ENCODE measurements at regions not wholly inside any gene's neighbourhood (a gene's known extent, or its start where the extent isn't known, plus 50 kb on each side); places are given as distances from the start of the nearest gene placed in this dataset.

GRCh38 chr9:647522-647921, 194.0 kb upstream of the DMRT1 start:
- TF ChIP-seq TAF1 (IDR thresholded peaks at IDR 0.05; ENCODE audit: low read depth, low read length) (no peak), SP1 (IDR thresholded peaks at IDR 0.05; ENCODE audit: low read depth, low read length) (no peak), CTCF (IDR thresholded peaks at IDR 0.05; ENCODE audit: control extremely low read depth in 1 of 3, insufficient read depth in 1 of 3, low read depth in 1 of 3, low read length in 3 of 3) (no peak), NANOG (IDR thresholded peaks at IDR 0.05; ENCODE audit: insufficient read depth, low read depth, low read length, poor library complexity, severe bottlenecking) (no peak), POLR2AphosphoS5 (IDR thresholded peaks at IDR 0.05; ENCODE audit: low read depth, low read length) (no peak), GABPA (IDR thresholded peaks at IDR 0.05; ENCODE audit: borderline replicate concordance, insufficient read depth, low read length) (no peak), POLR2A (IDR thresholded peaks at IDR 0.05; ENCODE audit: control extremely low read depth in 1 of 2, low read depth in 2 of 2, low read length in 2 of 2) (no peak), BCL11A (IDR thresholded peaks at IDR 0.05; ENCODE audit: low read depth in 2 of 2, low read length in 2 of 2) (no peak), E2F6 (IDR thresholded peaks at IDR 0.05) (no peak), EZH2 (IDR thresholded peaks at IDR 0.05; ENCODE audit: low read depth, low read length, severe bottlenecking) (no peak), RFX5 (IDR thresholded peaks at IDR 0.05; ENCODE audit: borderline replicate concordance, low read depth, low read length) (no peak)
- TF ChIP-seq, protein P1, sequence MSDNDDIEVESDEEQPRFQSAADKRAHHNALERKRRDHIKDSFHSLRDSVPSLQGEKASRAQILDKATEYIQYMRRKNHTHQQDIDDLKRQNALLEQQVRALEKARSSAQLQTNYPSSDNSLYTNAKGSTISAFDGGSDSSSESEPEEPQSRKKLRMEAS (IDR thresholded peaks at IDR 0.05), result no peak

Data from H1 (cell line).